Stimulated activated CD4-positive, alpha-beta T cell treated with anti-CD3 and anti-CD28 coated beads, Interleukin-15, amount 100 ng/mL, for 1 hour (primary cell): ENCODE measurements at regions not wholly inside any gene's neighbourhood (a gene's known extent, or its start where the extent isn't known, plus 50 kb on each side); places are given as distances from the start of the nearest gene placed in this dataset.

ENCODE experiments used
- DNase-seq, 2 donors: peaks; one replicate each; pipeline ENCODE4 v3.0.0-alpha.2; 2020; ENCODE audit warnings: low read depth in 1 of 2, low spot score in 1 of 2

DNA sequence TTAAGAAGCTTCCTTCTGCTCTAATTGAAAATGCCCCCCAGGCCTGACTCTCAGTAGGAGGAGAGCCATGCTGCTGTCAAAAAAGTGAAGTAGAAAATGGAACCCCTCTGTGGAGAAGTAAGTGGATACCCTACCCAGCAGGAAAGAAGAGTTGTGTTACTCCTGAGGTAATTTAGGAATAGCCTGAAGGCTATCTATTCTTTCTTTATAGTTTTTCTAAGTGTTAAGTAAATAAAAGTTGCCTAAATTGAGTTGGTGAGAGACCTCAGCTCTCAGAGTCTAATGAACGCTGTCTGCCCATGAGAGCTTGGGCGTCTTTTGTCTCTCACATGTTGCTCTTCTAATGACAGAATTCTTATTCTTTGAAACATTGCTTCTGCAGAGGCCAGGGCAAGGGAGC lies 116.2 kb downstream of the NSUN3 start:
- no peak for DNase-seq

DNA sequence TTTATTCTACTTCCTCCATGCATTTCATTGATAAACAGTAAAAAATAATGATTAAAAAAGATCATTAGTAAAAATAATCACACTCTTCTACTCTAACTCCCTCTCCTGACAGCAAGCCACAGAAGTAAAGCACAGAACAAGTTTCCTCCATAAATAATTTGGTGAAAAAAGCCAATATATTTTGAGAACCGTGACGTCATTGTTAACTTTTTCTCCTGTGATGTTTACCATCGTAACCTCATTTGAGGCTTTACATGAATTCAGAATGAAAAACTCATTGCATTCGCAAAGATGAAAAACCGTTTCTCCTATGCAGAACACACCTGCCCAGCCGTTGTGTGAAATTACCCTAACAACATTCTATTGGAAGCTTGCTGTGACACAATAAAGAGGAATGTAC lies 120.7 kb downstream of the NSUN3 start:
- no peak for DNase-seq

DNA sequence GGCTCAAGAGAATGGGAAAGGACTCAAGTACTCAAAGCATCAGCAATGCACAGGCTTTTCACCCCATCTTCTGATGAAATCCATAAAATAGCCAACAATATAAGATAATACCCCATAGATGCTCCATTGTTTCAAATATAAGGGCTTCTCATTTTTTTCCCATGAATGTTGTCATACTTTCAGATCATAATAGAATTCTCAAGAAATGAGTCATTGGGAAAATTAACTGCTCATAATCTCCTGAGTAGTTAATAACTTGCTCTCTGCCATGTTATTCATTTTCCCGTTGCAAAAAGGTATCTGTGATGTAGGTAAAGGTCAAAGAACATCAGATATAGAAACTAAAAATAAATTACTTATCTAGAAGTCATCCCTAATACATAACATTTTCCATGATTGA lies 121.9 kb downstream of the NSUN3 start:
- DNase-seq = no peak

DNA sequence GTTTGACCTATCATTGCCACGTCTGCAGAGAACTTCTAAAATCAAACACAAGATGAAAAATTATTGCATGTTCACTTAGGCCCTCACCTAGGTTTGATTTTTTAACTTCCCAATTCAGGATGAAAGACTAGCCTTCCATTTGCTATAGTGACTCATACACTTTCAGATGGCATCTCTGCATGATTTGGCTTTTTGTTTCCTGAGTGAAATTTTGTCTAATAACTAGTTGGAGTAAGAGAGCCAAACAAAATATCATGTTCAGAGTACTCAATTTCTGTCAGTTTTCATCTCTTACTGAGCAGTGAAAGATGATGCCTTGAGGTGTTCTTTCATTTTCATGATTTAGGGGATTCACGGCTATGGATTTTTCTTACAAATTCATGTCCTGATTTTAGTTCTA lies 122.9 kb downstream of the NSUN3 start:
- DNase-seq = no peak

DNA sequence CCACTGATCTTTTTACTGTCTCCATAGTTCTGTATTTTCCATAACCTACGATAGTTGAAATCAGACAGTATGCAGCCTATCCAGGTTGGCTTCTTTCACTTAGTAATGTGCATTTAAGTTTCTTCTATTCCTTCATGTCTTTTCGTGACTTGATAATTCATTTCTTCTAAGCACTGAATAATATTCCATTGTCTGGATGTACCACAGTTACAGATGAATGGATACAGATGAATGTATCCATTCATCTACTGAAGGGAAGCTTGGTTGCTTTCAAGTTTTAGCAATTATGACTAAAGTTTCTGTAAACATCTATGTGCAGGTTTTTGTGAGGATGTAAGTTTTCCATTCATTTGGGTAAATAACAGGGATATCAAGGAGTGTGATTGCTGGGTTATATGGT lies 124.8 kb downstream of the NSUN3 start:
- no peak for DNase-seq

DNA sequence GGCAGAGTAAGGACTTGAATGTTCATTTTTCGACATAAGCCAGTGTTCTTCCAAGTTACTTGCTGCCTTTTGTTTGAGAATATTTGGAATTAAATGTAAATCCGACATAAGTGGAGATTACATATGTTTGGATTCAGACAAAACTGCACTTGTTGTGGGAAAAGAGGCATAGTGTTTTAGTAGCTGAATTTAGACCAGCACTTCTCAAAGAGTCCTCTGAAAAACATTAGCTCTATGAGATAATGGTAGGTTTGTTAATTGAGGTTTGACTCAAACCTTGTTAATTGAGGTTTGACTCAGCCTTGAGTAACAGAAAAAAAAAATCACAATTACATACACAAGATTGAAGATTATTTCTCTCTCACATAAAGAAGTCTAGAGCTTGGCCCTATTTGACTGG lies 132.5 kb downstream of the NSUN3 start:
- DNase-seq = no peak

DNA sequence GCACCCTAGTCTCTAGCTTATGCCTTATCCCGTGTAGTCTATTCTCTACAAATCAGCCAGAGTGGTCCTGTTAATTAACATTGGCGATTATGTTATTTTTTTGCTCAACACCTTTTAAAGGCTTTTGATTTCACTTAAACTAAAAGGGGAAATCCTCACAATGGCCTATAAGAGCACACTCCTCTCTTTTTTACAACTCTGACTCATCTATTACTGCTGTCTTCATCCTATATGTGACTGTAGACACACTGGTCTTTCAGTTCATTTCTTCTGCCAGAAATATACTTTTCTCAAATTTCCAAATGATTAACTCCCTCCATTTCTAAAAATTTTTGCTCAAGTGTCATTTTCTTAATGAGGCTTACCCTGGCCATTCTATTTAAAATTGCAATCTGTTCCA lies 143.4 kb downstream of the NSUN3 start:
- no peak for DNase-seq

DNA sequence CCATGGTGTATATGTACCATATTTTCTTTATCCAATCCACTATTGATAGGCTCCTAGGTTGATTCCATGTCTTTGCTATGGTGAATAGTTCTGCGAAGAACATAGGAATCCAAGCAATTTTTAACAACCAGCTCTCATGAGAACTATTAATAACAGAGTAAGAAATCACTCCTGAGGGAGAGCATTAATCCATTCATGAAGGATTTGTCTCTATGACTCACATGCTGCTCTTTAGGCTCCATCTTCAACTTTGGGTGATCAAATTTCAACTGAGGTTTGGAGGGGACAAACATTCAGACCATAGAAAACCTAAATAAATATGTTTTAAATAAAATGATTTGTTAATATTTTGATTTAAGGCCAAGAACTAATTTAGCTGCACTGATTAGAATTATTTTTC lies 147.4 kb downstream of the NSUN3 start:
- DNase-seq = no peak

DNA sequence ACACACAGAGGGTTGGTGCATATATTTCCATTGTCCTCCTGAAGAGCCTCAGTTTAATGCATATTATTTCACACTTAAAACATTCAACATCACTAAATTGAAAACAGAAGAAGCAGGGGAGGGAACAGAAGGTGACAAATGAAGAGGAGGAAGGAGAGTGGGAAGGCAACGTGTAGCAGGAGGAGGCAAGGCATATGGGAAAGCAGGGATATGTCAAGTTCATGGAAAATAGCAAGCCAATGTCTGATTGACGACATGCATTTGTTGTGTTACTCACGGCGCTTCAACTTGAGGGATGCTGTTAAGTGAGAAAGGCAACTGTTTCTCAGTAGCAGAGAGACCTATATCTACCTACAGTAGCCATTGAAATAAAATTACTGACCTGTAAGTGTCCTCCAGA lies 154.5 kb downstream of the NSUN3 start:
- no peak for DNase-seq

DNA sequence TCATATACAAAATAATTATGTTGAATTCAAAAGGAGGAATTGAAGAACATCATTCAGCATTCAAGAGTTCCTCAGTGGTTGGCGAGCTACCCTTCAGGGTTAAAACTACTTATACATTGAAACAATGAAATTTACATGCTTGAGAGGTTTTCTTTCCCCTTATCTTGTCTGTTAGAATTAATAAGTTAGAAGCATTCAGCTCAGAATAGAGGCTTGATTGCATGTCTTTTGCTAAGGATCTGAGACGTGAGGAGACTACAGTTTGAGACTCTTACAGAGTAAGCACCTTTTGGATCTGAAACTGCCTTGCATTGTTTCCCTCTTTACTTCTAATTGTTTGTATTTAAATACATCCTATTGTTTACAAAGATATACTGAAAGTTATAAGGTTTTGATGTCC lies 157.6 kb downstream of the NSUN3 start:
- DNase-seq = no peak

DNA sequence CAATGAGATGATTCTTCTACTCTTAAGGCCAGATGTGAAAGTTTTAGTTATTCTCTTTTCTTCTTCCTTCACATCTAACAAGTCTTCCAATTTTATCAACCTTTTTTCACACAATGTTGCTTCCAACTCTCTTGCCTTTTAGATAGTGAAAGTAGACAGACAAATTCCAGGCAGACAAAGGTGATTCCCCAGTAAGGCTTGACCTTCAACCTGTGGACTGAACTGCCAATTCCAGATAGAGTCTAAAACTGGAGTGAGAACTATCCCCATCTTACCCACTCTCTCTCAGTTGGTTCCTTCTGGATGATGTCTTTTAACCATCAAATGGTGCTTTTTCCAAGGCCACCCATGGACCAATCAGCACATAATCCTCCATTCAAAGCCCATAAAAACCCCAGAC lies 159.0 kb downstream of the NSUN3 start:
- no peak for DNase-seq

DNA sequence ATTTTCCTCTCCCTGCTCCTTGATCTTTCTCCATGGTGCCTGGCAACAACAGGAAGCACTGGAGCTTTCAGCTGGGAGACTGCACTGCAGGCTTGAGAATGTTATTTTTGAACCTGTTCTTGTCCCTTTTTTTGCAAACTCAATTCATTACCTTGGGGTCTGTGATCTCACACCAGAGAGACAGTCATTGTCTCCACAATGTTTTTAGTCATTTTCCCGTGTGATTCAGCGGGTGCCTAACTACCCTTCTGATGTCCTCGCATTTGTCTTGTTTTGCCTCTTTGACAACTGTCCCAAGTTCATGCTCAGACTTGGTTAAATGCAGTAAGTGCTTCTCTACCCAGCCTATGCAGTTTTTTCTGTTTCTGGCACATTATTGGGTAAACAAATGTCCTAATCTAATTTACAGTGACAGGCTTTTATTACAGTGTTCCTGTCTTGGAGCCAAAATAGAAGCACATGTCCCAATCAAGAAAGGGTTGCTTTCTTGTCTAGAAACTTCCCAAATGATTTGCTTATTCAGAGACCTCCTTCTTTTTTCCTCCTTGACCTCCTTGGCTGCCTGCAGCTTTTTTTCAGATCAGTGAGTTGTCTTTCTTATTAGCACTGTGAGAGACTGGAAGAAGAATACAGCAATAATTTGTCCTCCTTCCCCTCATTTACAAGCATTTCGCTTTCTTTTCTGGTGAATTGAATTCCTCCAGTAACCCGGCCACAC lies 162.4 kb downstream of the NSUN3 start:
- DNase-seq = no peak

DNA sequence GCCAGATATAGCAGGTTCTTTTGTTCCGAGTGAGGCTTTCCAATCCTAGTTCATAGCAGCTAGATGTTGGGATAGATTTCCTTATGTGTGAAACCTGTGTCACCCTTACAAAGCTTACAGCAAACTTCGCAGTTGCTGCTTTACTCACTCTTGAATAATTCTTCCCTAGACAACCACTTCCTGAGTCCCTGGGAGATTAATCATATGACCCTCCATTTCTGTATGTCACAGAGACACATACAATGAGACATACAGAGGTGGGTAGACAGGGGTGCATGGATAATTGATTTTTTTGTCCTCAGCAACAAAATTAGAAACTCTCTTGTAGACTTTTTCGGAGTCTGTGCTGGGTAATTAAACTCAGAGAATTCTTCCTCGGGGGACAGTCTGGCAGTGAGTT lies 163.2 kb downstream of the NSUN3 start:
- no peak for DNase-seq

DNA sequence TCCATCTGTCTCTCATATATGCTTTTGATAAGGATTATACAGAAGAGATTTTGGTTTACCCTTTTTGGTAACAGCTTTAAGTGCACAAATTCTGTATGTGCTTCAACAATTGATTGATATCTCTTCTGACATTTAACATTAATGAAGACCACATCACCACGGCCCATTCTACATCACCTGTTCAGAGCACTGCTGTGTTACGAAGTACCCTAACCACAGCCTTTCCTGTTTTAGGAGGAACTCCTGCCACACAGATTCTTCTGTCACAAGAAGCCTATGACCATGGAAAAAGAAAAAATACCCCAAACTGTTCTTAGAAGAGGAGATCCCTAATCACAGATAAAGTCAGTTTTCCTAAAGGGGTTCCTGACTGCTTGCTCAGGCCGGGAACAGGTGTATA lies 170.1 kb downstream of the NSUN3 start:
- DNase-seq = no peak

DNA sequence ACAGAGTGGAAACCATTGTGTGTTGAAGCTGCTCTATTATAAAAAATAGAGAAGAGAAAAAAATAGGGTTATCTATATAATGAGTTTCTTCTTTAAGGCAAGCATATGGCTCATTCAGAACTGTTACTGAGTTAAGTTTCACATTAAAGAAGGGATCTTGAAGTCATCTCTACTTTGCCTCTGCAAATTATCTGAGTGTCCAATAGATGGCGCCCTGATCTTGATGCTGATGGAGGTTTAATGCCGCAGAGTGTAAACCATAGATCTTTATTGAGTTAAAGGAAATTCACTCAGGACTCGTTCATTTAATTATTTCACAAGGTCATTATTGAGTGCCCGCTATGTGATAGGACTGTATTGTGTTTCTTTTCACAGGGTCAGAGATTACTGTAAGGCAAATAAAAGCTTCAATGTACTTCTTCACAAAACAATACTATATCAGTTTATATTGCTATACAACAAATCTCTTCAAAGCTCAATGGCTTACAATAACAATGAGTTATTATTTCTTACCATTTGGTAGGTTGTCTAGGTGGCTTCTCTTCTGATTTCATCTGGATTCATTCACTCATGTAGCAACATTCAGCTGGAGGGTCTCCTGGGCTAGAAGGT lies 171.4 kb downstream of the NSUN3 start:
- DNase-seq = no peak

DNA sequence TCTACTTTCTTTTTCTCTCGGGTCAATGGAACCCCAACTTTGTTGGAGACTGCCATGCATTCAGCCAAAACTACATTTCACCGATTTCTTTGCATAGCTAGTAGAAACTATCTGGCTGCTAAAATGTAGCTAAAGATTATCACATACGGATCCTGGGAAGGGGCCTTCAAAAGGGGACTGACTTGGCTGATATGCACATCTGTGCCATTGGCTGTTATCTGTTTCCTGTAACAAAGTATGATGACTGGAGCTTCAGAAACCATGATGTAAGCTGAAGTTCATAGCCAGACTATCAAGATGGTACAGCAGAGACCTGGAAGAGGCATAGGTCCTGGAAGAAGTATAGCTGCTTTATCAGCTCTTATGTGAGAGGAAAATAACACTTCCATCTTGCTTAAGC lies 179.1 kb downstream of the NSUN3 start:
- no peak for DNase-seq

DNA sequence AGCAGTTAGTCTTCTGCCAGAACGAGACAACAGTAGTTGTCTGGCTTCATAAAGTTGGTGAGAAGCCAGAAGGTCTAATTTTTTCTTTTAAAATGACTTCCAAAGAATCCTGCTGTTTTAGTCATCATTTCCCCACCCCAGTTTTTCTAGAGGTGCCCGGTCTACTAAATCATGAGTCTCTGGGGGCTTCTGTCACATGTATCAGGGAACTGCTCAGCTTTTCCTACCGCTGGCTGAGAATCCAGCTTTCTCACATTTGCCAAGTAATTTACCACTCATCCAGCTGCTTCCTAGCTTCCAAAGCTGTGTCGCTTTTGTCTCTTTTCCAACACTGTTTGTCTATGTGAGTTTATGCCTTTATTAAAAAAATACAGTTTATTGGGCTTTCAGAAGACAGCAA lies 183.3 kb downstream of the NSUN3 start:
- DNase-seq = no peak

DNA sequence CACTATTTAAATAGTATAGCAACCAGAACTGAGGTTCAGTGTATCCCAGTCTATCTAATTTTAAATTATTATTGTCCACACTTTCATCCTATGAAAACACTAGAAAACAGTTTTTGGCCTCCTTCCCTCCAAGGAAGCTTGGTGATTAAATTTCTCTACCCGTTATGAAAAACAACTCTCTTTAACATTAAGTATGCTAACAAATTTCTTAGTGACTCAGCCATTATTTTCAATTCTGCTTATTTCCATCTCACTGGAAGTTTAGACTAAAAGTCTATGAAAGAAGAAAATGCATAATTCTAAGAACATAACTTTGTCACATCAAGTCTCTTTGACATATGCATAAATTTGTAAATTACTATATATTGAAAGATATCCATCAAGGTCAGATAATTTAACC lies 185.2 kb downstream of the NSUN3 start:
- no peak for DNase-seq

DNA sequence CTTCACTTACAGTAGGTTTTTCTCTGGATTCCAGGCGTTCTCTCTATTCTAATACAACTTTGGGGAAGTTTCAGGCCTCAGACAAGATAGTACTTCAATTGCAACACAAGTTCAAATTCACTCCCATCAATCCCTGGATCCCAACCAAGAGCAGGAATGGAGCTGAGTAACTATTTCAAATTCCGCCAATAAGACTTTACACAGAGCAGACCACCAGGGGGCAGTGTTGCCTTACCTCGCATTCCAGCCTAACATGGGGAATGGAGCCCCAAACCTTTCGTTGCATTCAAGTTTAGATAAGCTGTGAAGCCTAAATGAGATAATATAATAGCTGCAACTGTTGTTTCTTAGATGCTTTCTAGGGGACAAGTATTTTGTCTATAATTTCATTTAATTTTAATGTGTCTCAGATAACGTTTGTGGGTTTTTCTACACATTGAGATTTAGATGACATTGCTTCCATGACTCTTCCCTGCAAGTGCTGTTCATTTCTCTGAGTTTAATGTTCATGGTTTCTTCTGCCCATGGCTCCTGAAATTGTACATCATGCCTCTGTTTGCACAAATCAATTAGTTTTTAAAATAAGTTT lies 186.7 kb downstream of the NSUN3 start:
- peak in 1 of 2 donors; percentile 39 for DNase-seq

DNA sequence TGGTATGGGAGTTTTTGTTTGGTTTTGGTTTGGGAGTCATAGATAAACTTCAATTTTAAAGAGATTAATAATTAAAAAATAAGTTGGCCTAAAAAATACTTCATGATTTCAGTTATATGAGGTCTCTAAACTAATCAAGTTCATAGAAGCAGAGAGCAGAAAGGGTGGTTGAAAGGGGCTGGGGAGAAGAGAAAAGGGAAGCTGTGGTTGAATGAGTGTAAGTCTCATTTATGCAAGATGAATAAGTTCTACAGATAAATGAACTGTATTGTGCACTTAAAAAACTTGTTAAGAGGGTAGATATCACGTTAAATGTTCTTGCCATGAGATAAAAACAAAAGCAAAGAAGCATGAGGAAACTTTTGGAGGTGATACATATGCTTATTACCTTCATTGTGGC lies 188.7 kb downstream of the NSUN3 start:
- no peak for DNase-seq

DNA sequence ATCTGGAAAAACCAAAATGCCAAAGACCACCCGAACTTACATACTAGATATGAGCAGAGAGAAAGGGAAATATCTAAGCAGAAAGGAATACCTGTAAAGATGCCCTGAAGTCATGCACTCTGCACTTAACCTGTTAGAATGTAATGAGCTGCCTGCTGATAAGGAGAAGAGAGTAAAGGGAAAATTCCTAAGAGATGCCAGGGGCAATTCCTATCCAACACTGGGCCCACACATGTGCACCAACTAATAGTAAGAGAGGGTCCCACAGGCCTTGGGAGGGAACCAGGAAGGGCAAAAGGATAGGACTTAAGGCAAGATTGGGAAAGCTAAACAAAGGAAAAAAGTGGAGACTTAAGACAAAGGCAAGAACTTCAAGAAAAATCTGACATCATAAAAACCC lies 189.5 kb downstream of the NSUN3 start:
- DNase-seq = no peak

DNA sequence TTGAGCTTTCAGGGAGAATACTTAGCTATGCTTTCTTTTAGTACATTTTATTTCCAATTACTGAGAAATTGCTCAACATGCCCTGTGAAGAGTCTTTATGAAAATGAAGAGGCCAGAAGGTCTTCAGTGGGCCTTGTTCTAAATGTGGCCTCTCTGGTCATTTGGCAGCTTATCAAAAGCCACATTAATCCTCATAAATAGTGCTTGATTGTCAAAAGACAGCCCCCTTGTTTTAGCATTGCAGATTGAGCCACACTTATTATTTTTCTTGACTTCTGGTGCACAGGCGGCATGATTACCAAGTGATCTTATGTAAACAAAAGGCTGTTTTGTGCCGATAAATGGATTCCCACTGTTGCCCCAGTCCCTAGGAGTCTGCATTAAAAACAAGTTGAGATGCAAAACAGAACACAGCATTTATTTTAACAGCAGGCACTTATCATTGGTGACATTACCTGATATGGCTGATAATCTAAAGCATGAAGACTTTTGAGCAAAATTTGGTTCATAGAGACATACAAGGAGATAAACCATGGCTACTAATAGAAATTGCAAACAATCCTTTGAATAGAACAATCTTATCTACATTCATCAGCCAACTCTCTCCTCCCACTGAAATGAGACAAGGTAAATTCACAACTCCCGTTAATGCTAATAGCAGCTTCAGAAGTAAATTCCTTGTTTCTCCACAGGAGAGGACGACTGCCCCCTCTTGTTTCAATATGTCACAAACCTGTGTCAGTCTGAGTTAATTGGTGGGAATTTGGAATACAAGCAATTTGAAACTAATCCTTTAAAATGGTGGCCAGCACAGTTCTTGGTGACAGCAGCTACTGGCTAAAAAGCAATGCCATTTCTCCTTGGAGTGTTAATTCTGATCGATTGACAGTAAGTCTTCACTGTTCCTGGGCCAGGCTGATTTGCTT lies 194.3 kb downstream of the NSUN3 start:
- no peak for DNase-seq
